GM12874 (cell line): ENCODE measurements at regions not wholly inside any gene's neighbourhood (a gene's known extent, or its start where the extent isn't known, plus 50 kb on each side); places are given as distances from the start of the nearest gene placed in this dataset.

Source experiments
- CTCF ChIP-seq: IDR thresholded peaks from 2 replicates; pipeline ENCODE4 v1.5.1; 2011; ENCODE audit warnings: low read depth, mild to moderate bottlenecking, control low read depth, low read length, moderate library complexity; ENCODE audit not compliant: insufficient read depth

- no peak for TF ChIP-seq CTCF
These were observed 94.1 kb downstream of the PPIAL4G start for GRCh38 chr1:148389027-148389339.

GRCh38 chr1:148388260-148389026, 94.7 kb downstream of the PPIAL4G start:
- TF ChIP-seq CTCF: no peak

GRCh38 chr1:148386617-148387016, 96.5 kb downstream of the PPIAL4G start:
- no peak for TF ChIP-seq CTCF

- TF ChIP-seq CTCF: no peak
These were observed 97.6 kb downstream of the PPIAL4G start for GRCh38 chr1:148385371-148386030.

- TF ChIP-seq CTCF: no peak
These were observed 99.1 kb downstream of the PPIAL4G start for GRCh38 chr1:148383966-148384365.

GRCh38 chr1:148379697-148380096, 103.4 kb downstream of the PPIAL4G start:
- TF ChIP-seq CTCF: no peak

GRCh38 chr1:148379170-148379500, 104.0 kb downstream of the PPIAL4G start:
- TF ChIP-seq CTCF: no peak
